PFSK-1 (cell line): ENCODE measurements at regions not wholly inside any gene's neighbourhood (a gene's known extent, or its start where the extent isn't known, plus 50 kb on each side); places are given as distances from the start of the nearest gene placed in this dataset.

ENCODE experiments used
- POLR2AphosphoS5 ChIP-seq: IDR thresholded peaks from 2 replicates; pipeline ENCODE4 v1.6.1; 2012; ENCODE audit warnings: low read depth, mild to moderate bottlenecking, control low read depth, low read length, moderate library complexity
- SIN3A ChIP-seq: IDR thresholded peaks from 2 replicates; pipeline ENCODE4 v1.6.1; 2012; ENCODE audit warnings: mild to moderate bottlenecking, low read length, moderate library complexity, borderline replicate concordance; ENCODE audit not compliant: insufficient read depth
- TAF1 ChIP-seq: IDR thresholded peaks from 2 replicates; pipeline ENCODE4 v1.6.1; 2012; ENCODE audit warnings: low read length, control low read depth, borderline replicate concordance; ENCODE audit not compliant: insufficient read depth
- TF ChIP-seq, protein P1 (sequence below), 2 experiments: IDR thresholded peaks; 2 replicates each; pipeline versions ENCODE4 v1.6.1 to v1.8.0; 2011 to 2012; ENCODE audit warnings: low read depth in 2 of 2, low read length in 2 of 2, control low read depth in 1 of 2, inconsistent platforms in 1 of 2, mild to moderate bottlenecking in 1 of 2, moderate library complexity in 1 of 2; ENCODE audit not compliant: insufficient read depth in 1 of 2

DNA sequence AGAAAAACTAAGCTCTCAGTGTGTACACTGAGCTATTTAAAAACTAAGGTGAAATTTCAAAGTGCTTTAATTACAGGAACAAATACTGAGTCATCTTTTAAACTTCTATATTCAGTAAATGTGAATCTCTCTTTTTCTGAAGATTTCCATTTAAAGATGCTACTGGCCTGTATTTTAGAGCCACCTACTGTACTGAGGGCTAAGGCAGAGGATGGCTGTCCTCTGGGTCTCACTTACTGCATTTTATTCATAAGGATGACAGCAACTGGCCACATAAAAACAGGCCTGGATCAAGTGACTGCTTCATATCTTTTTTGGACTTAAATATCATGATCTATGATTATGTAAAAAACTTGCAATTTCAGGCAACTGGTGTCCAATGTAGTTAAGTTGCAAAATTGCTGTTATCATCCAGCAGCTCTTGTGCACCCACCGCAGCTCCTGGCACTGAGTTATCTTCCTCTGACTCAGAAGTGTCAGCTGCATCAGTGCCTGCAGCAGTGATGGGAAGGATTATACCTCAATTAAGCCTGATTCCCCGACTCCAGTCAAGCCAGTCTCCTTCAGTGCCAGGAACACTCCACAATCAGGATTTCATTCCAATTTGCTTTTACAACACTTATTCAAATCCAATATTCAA, 1073.7 kb downstream of the PDHA2 start:
- TF ChIP-seq POLR2AphosphoS5: no peak
- TF ChIP-seq, protein P1, sequence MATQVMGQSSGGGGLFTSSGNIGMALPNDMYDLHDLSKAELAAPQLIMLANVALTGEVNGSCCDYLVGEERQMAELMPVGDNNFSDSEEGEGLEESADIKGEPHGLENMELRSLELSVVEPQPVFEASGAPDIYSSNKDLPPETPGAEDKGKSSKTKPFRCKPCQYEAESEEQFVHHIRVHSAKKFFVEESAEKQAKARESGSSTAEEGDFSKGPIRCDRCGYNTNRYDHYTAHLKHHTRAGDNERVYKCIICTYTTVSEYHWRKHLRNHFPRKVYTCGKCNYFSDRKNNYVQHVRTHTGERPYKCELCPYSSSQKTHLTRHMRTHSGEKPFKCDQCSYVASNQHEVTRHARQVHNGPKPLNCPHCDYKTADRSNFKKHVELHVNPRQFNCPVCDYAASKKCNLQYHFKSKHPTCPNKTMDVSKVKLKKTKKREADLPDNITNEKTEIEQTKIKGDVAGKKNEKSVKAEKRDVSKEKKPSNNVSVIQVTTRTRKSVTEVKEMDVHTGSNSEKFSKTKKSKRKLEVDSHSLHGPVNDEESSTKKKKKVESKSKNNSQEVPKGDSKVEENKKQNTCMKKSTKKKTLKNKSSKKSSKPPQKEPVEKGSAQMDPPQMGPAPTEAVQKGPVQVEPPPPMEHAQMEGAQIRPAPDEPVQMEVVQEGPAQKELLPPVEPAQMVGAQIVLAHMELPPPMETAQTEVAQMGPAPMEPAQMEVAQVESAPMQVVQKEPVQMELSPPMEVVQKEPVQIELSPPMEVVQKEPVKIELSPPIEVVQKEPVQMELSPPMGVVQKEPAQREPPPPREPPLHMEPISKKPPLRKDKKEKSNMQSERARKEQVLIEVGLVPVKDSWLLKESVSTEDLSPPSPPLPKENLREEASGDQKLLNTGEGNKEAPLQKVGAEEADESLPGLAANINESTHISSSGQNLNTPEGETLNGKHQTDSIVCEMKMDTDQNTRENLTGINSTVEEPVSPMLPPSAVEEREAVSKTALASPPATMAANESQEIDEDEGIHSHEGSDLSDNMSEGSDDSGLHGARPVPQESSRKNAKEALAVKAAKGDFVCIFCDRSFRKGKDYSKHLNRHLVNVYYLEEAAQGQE (IDR thresholded peaks at IDR 0.05; ENCODE audit: insufficient read depth in 1 of 2, low read depth in 2 of 2, low read length in 2 of 2): no peak
- no peak for TF ChIP-seq TAF1
- no peak for TF ChIP-seq SIN3A
